DOHH2 (cell line): ENCODE measurements at regions not wholly inside any gene's neighbourhood (a gene's known extent, or its start where the extent isn't known, plus 50 kb on each side); places are given as distances from the start of the nearest gene placed in this dataset.

Experiments
- EZH2phosphoT487 ChIP-seq: fragments of 200-600 bp; sonication (generic); IDR thresholded peaks from 2 replicates; pipeline ENCODE4 v1.6.1; 2017; ENCODE audit warnings: borderline replicate concordance, mild to moderate bottlenecking, antibody characterized with exemption, low read length, moderate library complexity, mixed read lengths
- TF ChIP-seq, protein P1 (sequence below): fragments of 200-600 bp; sonication (generic); IDR thresholded peaks from one replicate; pipeline ENCODE4 v1.5.1; 2014; ENCODE audit warnings: antibody characterized with exemption, mild to moderate bottlenecking, low read depth, low read length; ENCODE audit not compliant: poor library complexity, severe bottlenecking

DNA sequence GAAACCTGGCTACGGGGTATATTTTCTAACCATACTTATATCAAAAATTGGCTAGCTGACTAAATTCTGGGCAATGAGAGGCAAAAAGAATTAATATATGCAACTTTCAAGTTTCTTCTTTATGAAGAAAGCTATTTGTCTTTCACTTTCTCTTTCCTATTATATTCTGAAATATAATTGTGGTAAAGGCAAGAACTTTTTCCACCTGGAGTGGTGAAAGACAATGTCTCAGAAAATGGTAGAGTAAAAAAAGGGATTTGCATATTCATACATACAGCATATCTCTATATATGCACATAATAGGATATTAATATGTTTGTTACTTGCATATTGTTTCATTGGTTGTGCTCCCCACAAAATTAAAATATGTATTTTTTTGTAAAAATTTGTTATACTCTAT lies 793.8 kb downstream of the PLA2G4A start:
- TF ChIP-seq, protein P1, sequence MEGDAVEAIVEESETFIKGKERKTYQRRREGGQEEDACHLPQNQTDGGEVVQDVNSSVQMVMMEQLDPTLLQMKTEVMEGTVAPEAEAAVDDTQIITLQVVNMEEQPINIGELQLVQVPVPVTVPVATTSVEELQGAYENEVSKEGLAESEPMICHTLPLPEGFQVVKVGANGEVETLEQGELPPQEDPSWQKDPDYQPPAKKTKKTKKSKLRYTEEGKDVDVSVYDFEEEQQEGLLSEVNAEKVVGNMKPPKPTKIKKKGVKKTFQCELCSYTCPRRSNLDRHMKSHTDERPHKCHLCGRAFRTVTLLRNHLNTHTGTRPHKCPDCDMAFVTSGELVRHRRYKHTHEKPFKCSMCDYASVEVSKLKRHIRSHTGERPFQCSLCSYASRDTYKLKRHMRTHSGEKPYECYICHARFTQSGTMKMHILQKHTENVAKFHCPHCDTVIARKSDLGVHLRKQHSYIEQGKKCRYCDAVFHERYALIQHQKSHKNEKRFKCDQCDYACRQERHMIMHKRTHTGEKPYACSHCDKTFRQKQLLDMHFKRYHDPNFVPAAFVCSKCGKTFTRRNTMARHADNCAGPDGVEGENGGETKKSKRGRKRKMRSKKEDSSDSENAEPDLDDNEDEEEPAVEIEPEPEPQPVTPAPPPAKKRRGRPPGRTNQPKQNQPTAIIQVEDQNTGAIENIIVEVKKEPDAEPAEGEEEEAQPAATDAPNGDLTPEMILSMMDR = no peak
- TF ChIP-seq EZH2phosphoT487 = no peak
